Esophagus muscularis mucosa (tissue), 4 donors: ENCODE measurements at regions not wholly inside any gene's neighbourhood (a gene's known extent, or its start where the extent isn't known, plus 50 kb on each side); places are given as distances from the start of the nearest gene placed in this dataset.
"Not testable (repeated sequence)": the region's sequence is repeated elsewhere in the genome, so short reads cannot be mapped to it uniquely, and the experiment has no call there.

ENCODE experiments used
- DNase-seq: peaks from one replicate; pipeline ENCODE4 v3.0.0-alpha.2; 2017; ENCODE audit errors: extremely low spot score
- H3K27ac ChIP-seq, 4 donors: fragments of 200-600 bp; sonication (generic); replicated peaks in 1 of 4; 1 replicate in 3 of 4; 2 replicates in 1 of 4; pipeline ENCODE4 v1.5.1; 2016 to 2019; ENCODE audit warnings: mild to moderate bottlenecking in 1 of 4
- H3K27me3 ChIP-seq, 4 donors: fragments of 200-600 bp; sonication (generic); one replicate each; pipeline versions ENCODE4 v1.5.1 to v1.6.0; 2016 to 2019
- H3K36me3 ChIP-seq, 4 donors: fragments of 200-600 bp; sonication (generic); one replicate each; pipeline ENCODE4 v1.5.1; 2016 to 2019
- H3K4me1 ChIP-seq, 4 donors: fragments of 200-600 bp; sonication (generic); one replicate each; pipeline ENCODE4 v1.5.1; 2016 to 2019
- H3K4me3 ChIP-seq, 4 donors: fragments of 200-600 bp; sonication (generic); 1 replicate in 2 of 4; 2 replicates in 2 of 4; pipeline ENCODE4 v1.5.1; 2016 to 2019; ENCODE audit warnings: mild to moderate bottlenecking in 4 of 4, moderate library complexity in 1 of 4
- H3K9me3 ChIP-seq, 4 donors: fragments of 200-600 bp; sonication (generic); 1 replicate in 3 of 4; 2 replicates in 1 of 4; pipeline ENCODE4 v1.5.1; 2016 to 2019
- EP300 ChIP-seq: sonication (generic); formaldehyde crosslinking; IDR thresholded peaks from one replicate; pipeline ENCODE4 v1.6.1; 2017; ENCODE audit warnings: antibody characterized with exemption
- POLR2A ChIP-seq: fragments of 450-650 bp; IDR thresholded peaks from one replicate; pipeline ENCODE4 v1.6.1; 2017; ENCODE audit warnings: antibody characterized with exemption, moderate library complexity, mild to moderate bottlenecking, low read depth
- POLR2AphosphoS5 ChIP-seq, 2 donors: sonication (generic); formaldehyde crosslinking; IDR thresholded peaks; one replicate each; pipeline ENCODE4 v1.6.1; 2017; ENCODE audit warnings: antibody characterized with exemption in 2 of 2
- WGBS: methylation state at CpG from one replicate; pipeline ENCODE4 v1.1.5; 2018; 5-methylcytosine and 5-hydroxymethylcytosine counted together
- intact Hi-C: fragments of 100-400 bp; cut with DNase I; formaldehyde crosslinking; loops from one replicate; pipeline ENCODE4 v1.15.1; 2023
- TF ChIP-seq, protein P1 (sequence below), 3 experiments: fragments of 200-600 bp in 2 of 3; fragments of 450-650 bp in 1 of 3; sonication (generic) in 2 of 3; IDR thresholded peaks; one replicate each; pipeline ENCODE4 v1.5.1; 2017 to 2019; ENCODE audit warnings: antibody characterized with exemption in 3 of 3, mild to moderate bottlenecking in 2 of 3, moderate library complexity in 1 of 3

DNA sequence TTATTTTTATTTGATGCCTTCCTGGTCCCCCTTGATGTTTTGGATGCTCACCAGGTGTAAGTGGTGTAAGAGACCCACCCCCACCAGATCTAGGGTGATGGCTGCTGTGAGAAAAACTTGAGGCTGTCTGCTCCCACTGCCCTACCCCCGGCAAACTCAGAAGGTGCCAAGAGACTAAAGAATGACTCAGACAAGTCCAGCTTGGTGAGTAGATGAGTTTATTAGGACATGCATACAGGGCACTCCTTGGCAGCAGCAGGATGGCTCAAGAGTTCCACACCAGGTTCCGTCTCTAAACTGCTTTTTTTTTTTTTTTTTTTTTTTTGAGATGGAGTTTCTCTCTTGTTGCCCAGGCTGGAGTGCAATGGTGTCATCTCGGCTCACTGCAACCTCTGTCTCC lies 84.0 kb upstream of the HPF1 start:
- TF ChIP-seq, protein P1, sequence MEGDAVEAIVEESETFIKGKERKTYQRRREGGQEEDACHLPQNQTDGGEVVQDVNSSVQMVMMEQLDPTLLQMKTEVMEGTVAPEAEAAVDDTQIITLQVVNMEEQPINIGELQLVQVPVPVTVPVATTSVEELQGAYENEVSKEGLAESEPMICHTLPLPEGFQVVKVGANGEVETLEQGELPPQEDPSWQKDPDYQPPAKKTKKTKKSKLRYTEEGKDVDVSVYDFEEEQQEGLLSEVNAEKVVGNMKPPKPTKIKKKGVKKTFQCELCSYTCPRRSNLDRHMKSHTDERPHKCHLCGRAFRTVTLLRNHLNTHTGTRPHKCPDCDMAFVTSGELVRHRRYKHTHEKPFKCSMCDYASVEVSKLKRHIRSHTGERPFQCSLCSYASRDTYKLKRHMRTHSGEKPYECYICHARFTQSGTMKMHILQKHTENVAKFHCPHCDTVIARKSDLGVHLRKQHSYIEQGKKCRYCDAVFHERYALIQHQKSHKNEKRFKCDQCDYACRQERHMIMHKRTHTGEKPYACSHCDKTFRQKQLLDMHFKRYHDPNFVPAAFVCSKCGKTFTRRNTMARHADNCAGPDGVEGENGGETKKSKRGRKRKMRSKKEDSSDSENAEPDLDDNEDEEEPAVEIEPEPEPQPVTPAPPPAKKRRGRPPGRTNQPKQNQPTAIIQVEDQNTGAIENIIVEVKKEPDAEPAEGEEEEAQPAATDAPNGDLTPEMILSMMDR (IDR thresholded peaks at IDR 0.05) = no peak
- no peak for TF ChIP-seq EP300
- no peak for TF ChIP-seq POLR2A
- no peak for TF ChIP-seq POLR2AphosphoS5 (IDR thresholded peaks at IDR 0.05)

DNA sequence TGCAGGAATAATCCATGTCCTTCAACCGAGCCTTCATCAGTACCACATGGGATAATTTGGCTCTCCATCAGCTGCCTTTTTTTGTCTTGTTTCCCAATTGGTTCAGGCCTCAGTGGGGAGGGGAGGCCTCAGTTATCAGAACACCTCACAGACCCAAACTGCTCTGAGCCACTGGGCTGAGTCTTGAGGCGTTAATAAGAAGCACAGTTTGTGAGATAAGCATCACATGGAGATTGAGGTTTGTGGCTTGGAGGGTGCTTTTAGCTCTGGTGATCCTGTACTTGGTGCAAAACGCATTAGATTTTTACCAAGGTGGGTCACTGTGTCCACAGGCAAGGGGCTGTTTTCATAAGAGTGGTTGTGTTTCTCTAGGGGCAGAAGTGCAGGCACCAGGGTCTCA lies 82.8 kb upstream of the HPF1 start:
- no peaks in the 10 kb centered on the region for H3K9me3 ChIP-seq
- no peaks in the 10 kb centered on the region for H3K36me3 ChIP-seq
- intact Hi-C loops = no loop called here
- H3K4me1 ChIP-seq = no peaks in the 10 kb centered on the region
- no peak for TF ChIP-seq EP300
- no peak for TF ChIP-seq POLR2A
- no peak for TF ChIP-seq POLR2AphosphoS5 (IDR thresholded peaks at IDR 0.05)
- TF ChIP-seq, protein P1 (IDR thresholded peaks at IDR 0.05) = no peak
- 54% methylated on average over 3 of the region's 3 CpGs for WGBS
- no peak overlapping the region for H3K27ac ChIP-seq
- H3K4me3 ChIP-seq = no peak overlapping the region
- DNase-seq = no peak
- H3K27me3 ChIP-seq = peaks cover 0 to 6% (median 0%) of the 10 kb centered on the region in 4 donors

More for the DNA sequence above, 84.0 kb upstream of the HPF1 start:
- intact Hi-C loops = no loop called here
- Histone ChIP-seq H3K4me3 (no peak overlapping the region), H3K27ac (no peak overlapping the region), H3K36me3 (no peaks in the 10 kb centered on the region), H3K4me1 (no peaks in the 10 kb centered on the region), H3K27me3 (peaks cover 0 to 6% (median 0%) of the 10 kb centered on the region in 4 donors), H3K9me3 (no peaks in the 10 kb centered on the region)
- WGBS = 89% methylated on average over 3 of the region's 3 CpGs
- DNase-seq = no peak

DNA sequence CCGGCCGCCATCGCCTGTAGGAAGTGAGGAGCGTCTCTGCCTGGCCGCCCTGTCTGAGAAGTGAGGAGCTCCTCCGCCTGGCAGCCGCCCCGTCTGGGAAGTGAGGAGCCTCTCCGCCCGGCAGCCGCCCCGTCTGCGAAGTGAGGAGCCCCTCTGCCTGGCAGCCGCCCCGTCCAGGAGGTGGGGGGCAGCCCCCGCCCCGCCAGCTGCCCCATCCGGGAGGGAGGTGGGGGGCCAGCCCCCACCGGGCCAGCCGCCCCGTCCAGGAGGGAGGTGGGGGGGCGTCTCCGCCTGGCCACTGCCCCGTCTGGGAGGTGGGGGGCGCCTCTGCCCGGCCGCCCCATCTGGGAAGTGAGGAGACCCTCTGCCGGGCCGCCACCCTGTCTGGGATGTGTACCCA lies 70.6 kb upstream of the HPF1 start:
- DNase-seq, H3K9me3 ChIP-seq, H3K4me3 ChIP-seq, intact Hi-C loops, H3K27ac ChIP-seq, H3K27me3 ChIP-seq, H3K36me3 ChIP-seq, H3K4me1 ChIP-seq: not testable (repeated sequence)
- 89% methylated on average over 11 of the region's 29 CpGs for WGBS

DNA sequence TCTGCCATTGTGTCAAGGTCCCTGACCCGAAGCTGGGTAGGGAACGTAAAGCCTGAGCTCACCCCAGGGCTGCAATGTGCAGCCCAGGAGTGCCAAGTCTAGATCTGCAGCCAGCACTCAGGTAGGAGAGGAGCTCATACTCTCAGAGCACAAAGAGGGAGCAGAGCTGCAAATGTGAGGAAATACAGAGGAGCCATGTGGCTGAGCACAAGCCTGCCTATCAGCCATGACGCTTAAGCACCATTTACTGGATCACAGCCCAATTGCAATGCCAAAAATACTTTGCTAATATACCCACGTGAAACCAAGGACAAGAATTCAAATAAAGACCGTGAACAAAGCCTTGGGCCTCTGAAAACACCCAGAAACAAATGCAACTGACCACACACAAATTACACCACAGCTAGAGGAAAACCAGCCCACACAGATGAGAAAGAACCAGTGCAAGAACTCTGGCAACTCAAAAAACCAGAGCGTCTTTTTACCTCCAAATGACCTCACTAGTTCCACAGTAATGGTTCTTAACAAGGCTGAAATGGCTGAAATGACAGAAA lies 69.0 kb upstream of the HPF1 start:
- TF ChIP-seq POLR2A (no peak), POLR2AphosphoS5 (IDR thresholded peaks at IDR 0.05) (no peak), EP300 (no peak)
- TF ChIP-seq, protein P1 (IDR thresholded peaks at IDR 0.05) = no peak
- Histone ChIP-seq H3K36me3 (no peaks in the 10 kb centered on the region), H3K27ac (no peak overlapping the region), H3K4me3 (no peak overlapping the region), H3K9me3 (no peaks in the 10 kb centered on the region), H3K27me3 (peaks cover 0 to 7% (median 0%) of the 10 kb centered on the region in 4 donors), H3K4me1 (no peaks in the 10 kb centered on the region)
- 73% methylated on average over 6 of the region's 6 CpGs for WGBS
- intact Hi-C loops = no loop called here
- DNase-seq = no peak

DNA sequence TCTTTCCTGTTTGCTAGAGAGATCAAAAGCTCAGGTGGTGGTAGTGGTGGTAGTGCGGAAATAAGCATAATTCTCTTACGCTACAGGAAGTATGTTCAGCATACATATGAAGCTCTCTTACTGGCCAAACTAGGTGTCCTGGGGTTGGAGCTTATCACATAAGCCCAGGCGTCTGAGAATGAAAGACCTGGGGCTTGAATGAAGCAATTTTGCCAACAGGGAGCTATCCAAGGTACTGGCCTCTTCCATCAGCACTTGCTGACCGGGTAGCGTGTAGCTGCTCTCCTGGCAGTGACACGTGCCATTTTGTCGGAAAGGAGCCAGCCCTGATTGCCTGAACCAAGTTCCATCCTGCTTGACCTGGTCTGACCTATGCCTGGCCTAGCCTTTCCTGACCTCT lies 65.9 kb upstream of the HPF1 start:
- no peaks in the 10 kb centered on the region for H3K9me3 ChIP-seq
- DNase-seq = no peak
- H3K27me3 ChIP-seq = peaks cover 0 to 12% (median 0%) of the 10 kb centered on the region in 4 donors
- WGBS = 17% methylated on average over 7 of the region's 7 CpGs
- intact Hi-C loops = no loop called here
- H3K27ac ChIP-seq = no peak overlapping the region
- H3K4me3 ChIP-seq = no peak overlapping the region
- TF ChIP-seq, protein P1 (IDR thresholded peaks at IDR 0.05) = no peak
- TF ChIP-seq POLR2A = no peak
- TF ChIP-seq POLR2AphosphoS5 (IDR thresholded peaks at IDR 0.05) = no peak
- TF ChIP-seq EP300 = no peak
- no peaks in the 10 kb centered on the region for H3K36me3 ChIP-seq
- no peaks in the 10 kb centered on the region for H3K4me1 ChIP-seq
